GM21390 (cell line): ENCODE measurements at regions not wholly inside any gene's neighbourhood (a gene's known extent, or its start where the extent isn't known, plus 50 kb on each side); places are given as distances from the start of the nearest gene placed in this dataset.

ENCODE experiments used
- ATAC-seq: cut with Tn5 transposase; IDR thresholded peaks from one replicate; pipeline ENCODE4 v1.9.1; 2021; ENCODE audit not compliant: unreplicated experiment

GRCh38 chr9:87818308-87818707 lies 64.4 kb upstream of the SPATA31E1 start:
- no peak for ATAC-seq

DNA sequence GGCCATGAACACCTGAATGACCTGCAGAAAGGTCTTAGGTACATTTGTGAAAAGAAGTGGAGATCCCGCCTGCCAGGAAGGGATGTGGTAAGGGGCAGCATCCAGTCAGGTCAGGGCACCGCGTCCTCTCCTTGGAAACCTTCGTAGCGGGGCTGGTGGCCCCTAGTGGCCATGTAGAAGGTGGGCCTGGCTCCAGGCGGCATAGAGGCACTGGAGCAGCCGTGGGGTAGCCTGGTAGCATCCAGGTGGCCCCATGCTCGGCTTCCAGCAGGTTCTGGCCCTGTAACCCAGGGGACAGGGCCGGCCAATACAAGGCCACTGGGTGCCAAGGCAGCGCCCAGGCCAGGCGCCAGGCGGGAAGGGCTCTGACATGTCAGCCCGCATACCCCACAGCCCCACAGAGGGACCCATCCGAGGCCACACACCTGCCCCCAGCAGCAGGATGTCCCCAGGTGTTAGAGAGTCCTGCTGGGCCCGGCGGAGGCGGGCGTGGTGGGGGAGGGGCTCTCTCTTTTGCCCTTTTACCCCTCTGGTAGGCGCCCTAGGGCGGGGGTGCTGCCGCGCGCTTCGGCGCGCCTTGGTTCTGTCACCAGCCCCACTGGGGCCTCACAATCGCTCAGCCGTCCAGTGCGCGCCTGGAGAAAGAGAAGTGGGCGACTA lies 58.3 kb upstream of the SPATA31E1 start:
- ATAC-seq: no peak

GRCh38 chr9:87824886-87825285 lies 57.8 kb upstream of the SPATA31E1 start:
- no peak for ATAC-seq

DNA sequence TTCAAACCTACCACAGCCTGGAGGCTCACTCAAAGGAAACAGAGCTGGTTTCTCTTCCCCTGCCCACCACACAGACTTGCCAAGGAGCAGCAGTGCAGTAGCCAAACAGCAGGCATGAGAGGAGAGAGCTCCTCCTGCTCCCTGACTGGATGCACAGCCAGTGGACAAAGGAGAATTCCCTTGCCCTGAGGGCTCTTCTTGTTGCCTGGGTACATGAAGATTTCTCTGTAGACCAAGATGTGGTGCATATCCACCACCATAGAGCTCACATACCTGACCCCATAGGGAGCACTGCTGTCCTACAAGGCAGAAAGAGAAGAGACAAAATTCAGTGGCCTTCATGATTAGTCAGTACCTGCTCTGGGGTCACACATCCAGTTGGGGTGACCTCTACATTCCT lies 56.3 kb upstream of the SPATA31E1 start:
- no peak for ATAC-seq

DNA sequence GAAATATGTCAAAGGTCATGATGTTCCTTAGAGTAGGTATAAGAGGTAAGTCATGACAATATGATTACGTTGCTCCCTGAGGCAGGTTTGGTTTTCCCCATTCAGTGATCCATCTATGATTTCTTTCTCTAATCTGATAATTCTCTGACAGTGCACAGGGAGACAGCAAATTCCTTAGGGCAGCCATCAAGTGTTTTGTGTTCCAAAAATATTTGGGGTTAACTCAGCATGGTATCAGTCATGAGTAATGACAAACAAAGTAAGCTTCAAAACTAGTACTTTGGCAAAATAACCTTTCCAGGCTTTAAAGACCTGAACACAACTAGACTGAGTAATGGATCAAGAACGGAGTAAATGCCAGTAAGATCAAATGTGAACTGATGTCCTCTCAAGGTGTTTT lies 55.3 kb upstream of the SPATA31E1 start:
- no peak for ATAC-seq

- ATAC-seq: no peak
Measured at GRCh38 chr9:87829756-87830155, 52.9 kb upstream of the SPATA31E1 start.

DNA sequence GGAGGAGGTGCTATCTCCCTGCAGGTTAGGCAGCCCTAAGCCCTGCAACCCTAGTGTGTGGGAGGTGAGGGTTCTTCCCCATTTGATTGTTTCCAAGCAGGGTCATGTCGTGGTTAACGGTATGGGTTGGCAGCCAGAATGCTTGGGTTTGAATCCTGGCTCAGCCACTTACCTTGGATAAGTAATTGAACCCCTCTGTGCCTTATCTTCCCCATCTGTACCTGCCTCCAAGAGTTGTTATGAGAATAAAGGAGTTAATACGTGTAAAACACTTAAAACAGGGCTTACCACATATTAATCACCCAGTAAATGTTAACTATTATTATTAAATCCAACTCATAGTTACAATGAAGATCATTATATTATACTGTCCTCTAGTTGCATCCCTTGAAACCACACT lies 52.2 kb upstream of the SPATA31E1 start:
- no peak for ATAC-seq

DNA sequence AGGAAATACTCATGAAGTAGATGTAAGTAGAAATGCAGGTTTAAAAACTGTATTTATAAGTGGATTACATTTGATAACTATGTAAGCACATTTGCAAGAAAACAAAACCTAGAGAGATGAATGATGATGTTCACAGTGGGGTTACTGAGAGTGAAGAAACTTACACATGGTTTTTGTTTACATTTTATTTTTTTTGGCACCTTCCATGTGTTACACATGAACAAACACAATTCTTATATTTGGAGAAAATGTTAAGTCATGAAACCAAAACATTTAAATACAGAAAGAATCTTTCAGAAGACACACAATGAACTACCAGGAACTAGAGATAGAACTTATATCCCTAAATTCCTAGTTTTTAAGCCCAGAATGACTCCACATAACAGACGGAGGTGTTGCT lies 51.5 kb upstream of the SPATA31E1 start:
- ATAC-seq: no peak
